H9 (cell line): ENCODE measurements at regions not wholly inside any gene's neighbourhood (a gene's known extent, or its start where the extent isn't known, plus 50 kb on each side); places are given as distances from the start of the nearest gene placed in this dataset.

Source experiments
- DNase-seq: peaks from one replicate; pipeline ENCODE4 v3.0.0-alpha.2; 2017
- H2AFZ ChIP-seq: one replicate; pipeline ENCODE4 v1.6.1; 2013; ENCODE audit warnings: mild to moderate bottlenecking, low read length, control low read depth, moderate library complexity
- H2AK5ac ChIP-seq: 2 replicates; pipeline ENCODE4 v1.6.1; 2013; ENCODE audit warnings: low read length, control low read depth, mixed read lengths; ENCODE audit not compliant: insufficient read length
- H2BK120ac ChIP-seq: one replicate; pipeline ENCODE4 v1.6.1; 2013; ENCODE audit warnings: low read depth, mild to moderate bottlenecking, low read length, control low read depth, inconsistent platforms; ENCODE audit not compliant: poor library complexity, severe bottlenecking
- H2BK12ac ChIP-seq: 2 replicates; pipeline ENCODE4 v1.6.1; 2013; ENCODE audit warnings: low read length, control low read depth, mixed read lengths, low read depth; ENCODE audit not compliant: insufficient read length
- H2BK15ac ChIP-seq: 2 replicates; pipeline ENCODE4 v1.6.1; 2013; ENCODE audit warnings: low read depth, low read length, control low read depth
- H2BK20ac ChIP-seq: one replicate; pipeline ENCODE4 v1.6.1; 2013; ENCODE audit warnings: low read depth, mild to moderate bottlenecking, low read length, control low read depth, inconsistent platforms; ENCODE audit not compliant: poor library complexity, severe bottlenecking
- H2BK5ac ChIP-seq: 2 replicates; pipeline ENCODE4 v1.6.1; 2013; ENCODE audit warnings: low read length, control low read depth, mixed read lengths; ENCODE audit not compliant: insufficient read length
- H3K14ac ChIP-seq: 2 replicates; pipeline ENCODE4 v1.6.1; 2013; ENCODE audit warnings: low read length, control low read depth; ENCODE audit not compliant: insufficient read depth
- H3K18ac ChIP-seq: 2 replicates; pipeline ENCODE4 v1.6.1; 2013; ENCODE audit warnings: low read depth, mild to moderate bottlenecking, mixed read lengths, low read length, control low read depth; ENCODE audit not compliant: insufficient read length
- H3K23ac ChIP-seq: 2 replicates; pipeline ENCODE4 v1.6.1; 2013; ENCODE audit warnings: low read length, control low read depth, mixed read lengths, low read depth; ENCODE audit not compliant: insufficient read length
- H3K23me2 ChIP-seq: 2 replicates; pipeline ENCODE4 v1.6.1; 2013; ENCODE audit warnings: low read depth, mild to moderate bottlenecking, mixed read lengths, low read length, control low read depth; ENCODE audit not compliant: insufficient read length, poor library complexity, severe bottlenecking
- H3K27ac ChIP-seq: 2 replicates; pipeline ENCODE4 v1.5.1; 2013; ENCODE audit warnings: low read length, control low read depth, mixed read lengths, low read depth; ENCODE audit not compliant: insufficient read length
- H3K27me3 ChIP-seq: 2 replicates; pipeline ENCODE4 v1.6.1; 2013; ENCODE audit warnings: low read length, control low read depth, inconsistent platforms; ENCODE audit not compliant: insufficient read depth
- H3K4ac ChIP-seq: 2 replicates; pipeline ENCODE4 v1.6.1; 2013; ENCODE audit warnings: low read depth, mild to moderate bottlenecking, control low read depth, inconsistent platforms, low read length, moderate library complexity
- H3K4me1 ChIP-seq: 2 replicates; pipeline ENCODE4 v1.6.1; 2013; ENCODE audit warnings: low read length, control low read depth, inconsistent platforms; ENCODE audit not compliant: insufficient read depth
- H3K4me2 ChIP-seq: 2 replicates; pipeline ENCODE4 v1.6.1; 2013; ENCODE audit warnings: low read length, control low read depth, mixed read lengths; ENCODE audit not compliant: insufficient read length, insufficient read depth
- H3K56ac ChIP-seq: 2 replicates; pipeline ENCODE4 v1.6.1; 2013; ENCODE audit warnings: low read depth, mild to moderate bottlenecking, mixed read lengths, low read length, control low read depth; ENCODE audit not compliant: insufficient read length
- H3K79me1 ChIP-seq: 2 replicates; pipeline ENCODE4 v1.6.1; 2013; ENCODE audit warnings: low read depth, mild to moderate bottlenecking, moderate library complexity, low read length, control low read depth, inconsistent platforms; ENCODE audit not compliant: insufficient read depth, poor library complexity, severe bottlenecking
- H3K79me2 ChIP-seq: 2 replicates; pipeline ENCODE4 v1.6.1; 2013; ENCODE audit warnings: low read length, control low read depth, inconsistent platforms; ENCODE audit not compliant: insufficient read depth
- H3K9ac ChIP-seq: 2 replicates; pipeline ENCODE4 v1.6.1; 2013; ENCODE audit warnings: low read length, control low read depth, mixed read lengths; ENCODE audit not compliant: insufficient read length; ENCODE audit errors: extremely low read depth
- H3K9me3 ChIP-seq: one replicate; pipeline ENCODE4 v1.6.1; 2013; ENCODE audit warnings: low read depth, low read length, inconsistent platforms; ENCODE audit not compliant: control insufficient read depth
- H3T11ph ChIP-seq: one replicate; pipeline ENCODE4 v1.6.1; 2013; ENCODE audit warnings: mild to moderate bottlenecking, low read length, control low read depth, inconsistent platforms
- H4K20me1 ChIP-seq: one replicate; pipeline ENCODE4 v1.6.1; 2013; ENCODE audit not compliant: control insufficient read depth, insufficient read length, insufficient read depth
- H4K5ac ChIP-seq: 2 replicates; pipeline ENCODE4 v1.6.1; 2013; ENCODE audit warnings: low read depth, mild to moderate bottlenecking, mixed read lengths, low read length, control low read depth; ENCODE audit not compliant: insufficient read length
- H4K8ac ChIP-seq: replicated peaks from 2 replicates; pipeline ENCODE4 v1.6.1; 2013; ENCODE audit warnings: low read length, control low read depth, mixed read lengths, low read depth; ENCODE audit not compliant: insufficient read length
- H4K91ac ChIP-seq: 2 replicates; pipeline ENCODE4 v1.6.1; 2013; ENCODE audit warnings: low read depth, mild to moderate bottlenecking, moderate library complexity, mixed read lengths, low read length, control low read depth; ENCODE audit not compliant: insufficient read length
- H3K27ac Mint-ChIP-seq, 3 experiments: 2 replicates in 2 of 3; 3 replicates in 1 of 3; pipeline ENCODE4 v1.8.0; 2020 to 2021; ENCODE audit warnings: mixed read lengths in 3 of 3, mild to moderate bottlenecking in 1 of 3, moderate library complexity in 1 of 3
- H3K27me3 Mint-ChIP-seq: 2 replicates; pipeline ENCODE4 v1.8.0; 2021; ENCODE audit warnings: low read depth, mild to moderate bottlenecking, moderate library complexity, mixed read lengths
- H3K36me3 Mint-ChIP-seq, 3 experiments: 2 replicates in 2 of 3; 3 replicates in 1 of 3; pipeline ENCODE4 v1.8.0; 2020 to 2021; ENCODE audit warnings: low read depth in 3 of 3, mixed read lengths in 3 of 3; ENCODE audit not compliant: insufficient read depth in 1 of 3
- H3K4me1 Mint-ChIP-seq, 2 experiments: 2 replicates each; pipeline ENCODE4 v1.8.0; 2020; ENCODE audit warnings: mixed read lengths in 2 of 2
- H3K4me3 Mint-ChIP-seq, 2 experiments: 2 replicates in 1 of 2; 3 replicates in 1 of 2; pipeline ENCODE4 v1.8.0; 2020 to 2021; ENCODE audit warnings: mild to moderate bottlenecking in 2 of 2, mixed read lengths in 2 of 2, moderate library complexity in 1 of 2
- H3K9me3 Mint-ChIP-seq, 2 experiments: 2 replicates in 1 of 2; 3 replicates in 1 of 2; pipeline ENCODE4 v1.8.0; 2020; ENCODE audit warnings: mild to moderate bottlenecking in 2 of 2, mixed read lengths in 2 of 2, moderate library complexity in 1 of 2
- WGBS: extraction: QIAGEN DNeasy Blood & Tissue Kit; methylation state at CpG from one replicate; pipeline ENCODE4 v1.1.7; 2013; ENCODE audit warnings: missing lambda C conversion rate, low lambda C conversion rate, mixed read lengths; ENCODE audit not compliant: insufficient read length; ENCODE audit errors: extremely low coverage; 5-methylcytosine and 5-hydroxymethylcytosine counted together
- TF ChIP-seq, protein P1 (sequence below): fragments of 200-600 bp; sonication (generic); conservative IDR thresholded peaks from 3 replicates; pipeline ENCODE4 v1.8.0; 2021; ENCODE audit warnings: antibody characterized with exemption, mild to moderate bottlenecking

DNA sequence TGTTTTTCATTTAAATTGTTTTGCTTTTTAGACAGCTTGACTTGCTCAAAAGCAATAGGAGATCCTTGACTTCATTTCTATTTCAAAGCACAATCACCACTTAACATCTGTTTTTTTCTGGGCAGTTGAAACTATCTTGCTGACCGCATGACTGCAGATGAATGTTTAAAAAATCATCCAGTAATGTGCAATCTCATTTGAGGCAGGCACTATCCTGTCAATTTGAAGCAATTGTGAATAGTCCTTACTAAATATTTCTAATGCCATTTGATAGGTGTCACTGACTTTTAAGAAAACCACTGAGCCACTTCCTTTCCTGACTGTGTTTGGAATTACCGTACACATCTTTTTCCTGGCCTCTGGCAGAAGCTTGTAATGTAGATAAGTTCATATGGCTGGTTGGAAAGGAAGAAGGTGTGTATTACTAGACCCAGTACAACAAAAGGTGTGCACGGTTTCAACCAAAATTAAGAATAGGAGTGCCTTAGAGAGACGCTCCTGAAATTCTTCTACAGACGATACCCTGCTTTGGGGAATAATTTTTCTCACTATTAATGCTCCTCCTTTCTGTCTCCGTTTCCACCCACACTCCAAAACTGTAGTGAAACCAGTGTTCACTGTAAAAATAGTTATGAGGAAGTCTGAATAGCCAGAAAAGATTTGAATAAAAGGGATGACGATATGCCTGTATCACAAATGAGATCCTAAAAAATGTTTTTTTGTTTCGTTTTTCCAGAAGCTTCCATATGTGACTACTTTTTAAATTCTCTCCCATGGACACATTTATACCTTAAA, 136.7 kb upstream of the MOCS2 start:
- H3K56ac ChIP-seq: no peak overlapping the region
- H2AK5ac ChIP-seq: no peak overlapping the region
- Mint-ChIP-seq H3K27me3 (no peaks in the 10 kb centered on the region), H3K9me3 (no peaks in the 10 kb centered on the region), H3K36me3 (no peaks in the 10 kb centered on the region), H3K4me3 (no peak overlapping the region), H3K27ac (no peak overlapping the region), H3K4me1 (no peaks in the 10 kb centered on the region)
- no peaks in the 10 kb centered on the region for H3K79me2 ChIP-seq
- H4K8ac ChIP-seq: no peak overlapping the region
- no peaks in the 10 kb centered on the region for H3K27me3 ChIP-seq
- H2BK120ac ChIP-seq: no peak overlapping the region
- H3K23ac ChIP-seq: no peak overlapping the region
- H4K91ac ChIP-seq: no peak overlapping the region
- H3K14ac ChIP-seq: no peak overlapping the region
- no peaks in the 10 kb centered on the region for H3K9me3 ChIP-seq
- no peak overlapping the region for H2BK12ac ChIP-seq
- no peaks in the 10 kb centered on the region for H4K20me1 ChIP-seq
- no peak overlapping the region for H2BK20ac ChIP-seq
- no peak overlapping the region for H4K5ac ChIP-seq
- H2BK15ac ChIP-seq: no peak overlapping the region
- TF ChIP-seq, protein P1, sequence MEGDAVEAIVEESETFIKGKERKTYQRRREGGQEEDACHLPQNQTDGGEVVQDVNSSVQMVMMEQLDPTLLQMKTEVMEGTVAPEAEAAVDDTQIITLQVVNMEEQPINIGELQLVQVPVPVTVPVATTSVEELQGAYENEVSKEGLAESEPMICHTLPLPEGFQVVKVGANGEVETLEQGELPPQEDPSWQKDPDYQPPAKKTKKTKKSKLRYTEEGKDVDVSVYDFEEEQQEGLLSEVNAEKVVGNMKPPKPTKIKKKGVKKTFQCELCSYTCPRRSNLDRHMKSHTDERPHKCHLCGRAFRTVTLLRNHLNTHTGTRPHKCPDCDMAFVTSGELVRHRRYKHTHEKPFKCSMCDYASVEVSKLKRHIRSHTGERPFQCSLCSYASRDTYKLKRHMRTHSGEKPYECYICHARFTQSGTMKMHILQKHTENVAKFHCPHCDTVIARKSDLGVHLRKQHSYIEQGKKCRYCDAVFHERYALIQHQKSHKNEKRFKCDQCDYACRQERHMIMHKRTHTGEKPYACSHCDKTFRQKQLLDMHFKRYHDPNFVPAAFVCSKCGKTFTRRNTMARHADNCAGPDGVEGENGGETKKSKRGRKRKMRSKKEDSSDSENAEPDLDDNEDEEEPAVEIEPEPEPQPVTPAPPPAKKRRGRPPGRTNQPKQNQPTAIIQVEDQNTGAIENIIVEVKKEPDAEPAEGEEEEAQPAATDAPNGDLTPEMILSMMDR: no peak
- no CpG with 5 or more reads among the region's 8 CpGs for WGBS
- no peak overlapping the region for H2BK5ac ChIP-seq
- H3K27ac ChIP-seq: no peak overlapping the region
- H3K9ac ChIP-seq: no peak overlapping the region
- no peak overlapping the region for H3T11ph ChIP-seq
- H3K4ac ChIP-seq: no peak overlapping the region
- DNase-seq: no peak
- H3K18ac ChIP-seq: no peak overlapping the region
- H3K4me1 ChIP-seq: no peaks in the 10 kb centered on the region
- H3K79me1 ChIP-seq: no peaks in the 10 kb centered on the region
- H2AFZ ChIP-seq: no peak overlapping the region
- H3K4me2 ChIP-seq: no peak overlapping the region
- no peaks in the 10 kb centered on the region for H3K23me2 ChIP-seq
